Endothelial cell of umbilical vein (primary cell): ENCODE measurements at regions not wholly inside any gene's neighbourhood (a gene's known extent, or its start where the extent isn't known, plus 50 kb on each side); places are given as distances from the start of the nearest gene placed in this dataset.

ENCODE experiments used
- BruUV-seq: library from RNA; stranded (reverse); fragments of 400-500 nt; replicated peaks from 2 replicates; lab custom pipeline; 2021; lab: Mats Ljungman, UMichigan
- CTCF ChIA-PET: fragments of 300-600, 350-600 bp; sonication (Branson Sonifier 250); formaldehyde crosslinking; loops from one replicate; lab custom pipeline; 2021; ENCODE audit warnings: antibody characterized with exemption, inconsistent platforms; lab: Charles Lee
- POLR2A ChIA-PET: fragments of 300-600, 350-600 bp; sonication (Branson Sonifier 250); formaldehyde crosslinking; loops from one replicate; lab custom pipeline; 2021; ENCODE audit warnings: antibody characterized with exemption, inconsistent platforms; lab: Charles Lee
- DNase-seq: peaks from one replicate; pipeline ENCODE4 v3.0.0-alpha.2; 2011; ENCODE audit warnings: low read depth, low spot score
- FAIRE-seq: peaks from 2 replicates; lab custom pipeline; 2011; peaks lifted over from hg19 to GRCh38; lab: Jason Lieb, UNC
- H2AFZ ChIP-seq: 2 replicates; pipeline ENCODE4 v1.6.0; 2012; ENCODE audit warnings: low read depth, low read length, control low read depth, inconsistent platforms
- H3K27ac ChIP-seq: 2 replicates; pipeline ENCODE4 v1.5.1; 2011; ENCODE audit warnings: low read depth, mild to moderate bottlenecking, control low read depth, low read length, moderate library complexity; ENCODE audit not compliant: insufficient read depth
- H3K27me3 ChIP-seq, 2 experiments: 2 replicates each; pipeline versions ENCODE4 v1.6.0 to v1.6.1; 2011; ENCODE audit warnings: low read length in 2 of 2, mixed read lengths in 1 of 2; ENCODE audit not compliant: control insufficient read depth in 2 of 2, insufficient read depth in 2 of 2
- H3K36me3 ChIP-seq, 2 experiments: 2 replicates in 1 of 2; 3 replicates in 1 of 2; pipeline ENCODE4 v1.5.1; 2011; ENCODE audit warnings: low read length in 2 of 2, mild to moderate bottlenecking in 1 of 2, moderate library complexity in 1 of 2; ENCODE audit not compliant: control insufficient read depth in 2 of 2, insufficient read depth in 2 of 2; ENCODE audit errors: extremely low read depth in 1 of 2
- H3K4me1 ChIP-seq: 3 replicates; pipeline ENCODE4 v1.5.1; 2011; ENCODE audit warnings: mild to moderate bottlenecking, low read length; ENCODE audit not compliant: control insufficient read depth, insufficient read depth; ENCODE audit errors: extremely low read depth
- H3K4me2 ChIP-seq: 2 replicates; pipeline ENCODE4 v1.6.1; 2011; ENCODE audit warnings: low read length, control low read depth, mixed read lengths; ENCODE audit not compliant: insufficient read depth
- H3K4me3 ChIP-seq, 3 experiments: fragments of 200-600 bp in 1 of 3; sonication (generic), shearing (Covaris generic) in 1 of 3; replicated peaks in 1 of 3; 2 replicates each; pipeline ENCODE4 v1.5.1; 2011 to 2016; ENCODE audit warnings: control low read depth in 3 of 3, low read length in 3 of 3, mild to moderate bottlenecking in 2 of 3, inconsistent platforms in 1 of 3, low read depth in 1 of 3, moderate library complexity in 1 of 3; ENCODE audit not compliant: insufficient read depth in 1 of 3
- H3K79me2 ChIP-seq: 2 replicates; pipeline ENCODE4 v1.6.0; 2012; ENCODE audit warnings: low read length, inconsistent platforms; ENCODE audit not compliant: control insufficient read depth, insufficient read depth
- H3K9ac ChIP-seq: replicated peaks from 2 replicates; pipeline ENCODE3; 2011; ENCODE audit warnings: low read length, control low read depth; ENCODE audit not compliant: insufficient read depth; ENCODE audit errors: extremely low read depth
- H3K9me1 ChIP-seq: replicated peaks from 3 replicates; pipeline ENCODE4 v1.6.0; 2011; ENCODE audit warnings: mild to moderate bottlenecking, low read length; ENCODE audit not compliant: control insufficient read depth, insufficient read depth; ENCODE audit errors: extremely low read depth
- H3K9me3 ChIP-seq: replicated peaks from 2 replicates; pipeline ENCODE4 v1.5.1; 2012; ENCODE audit warnings: low read length, inconsistent platforms; ENCODE audit not compliant: control insufficient read depth, insufficient read depth
- H4K20me1 ChIP-seq: replicated peaks from 2 replicates; pipeline ENCODE3; 2011; ENCODE audit warnings: mild to moderate bottlenecking, low read length; ENCODE audit not compliant: control insufficient read depth, insufficient read depth; ENCODE audit errors: extremely low read depth
- FOS ChIP-seq: IDR thresholded peaks from 2 replicates; pipeline ENCODE4 v1.6.1; 2011; ENCODE audit warnings: mild to moderate bottlenecking, low read length, moderate library complexity, borderline replicate concordance; ENCODE audit not compliant: insufficient read depth
- GATA2 ChIP-seq: IDR thresholded peaks from 2 replicates; pipeline ENCODE4 v1.7.0; 2011; ENCODE audit warnings: low read depth, mild to moderate bottlenecking, moderate library complexity, mixed read lengths, low read length; ENCODE audit not compliant: insufficient read length, insufficient read depth
- JUN ChIP-seq: IDR thresholded peaks from 2 replicates; pipeline ENCODE4 v1.6.1; 2011; ENCODE audit warnings: borderline replicate concordance, low read depth; ENCODE audit not compliant: insufficient read length, insufficient read depth
- POLR2A ChIP-seq: IDR thresholded peaks from 2 replicates; pipeline ENCODE4 v1.6.1; 2012; ENCODE audit warnings: low read depth, mild to moderate bottlenecking, control low read depth, low read length
- POLR2AphosphoS5 ChIP-seq: IDR thresholded peaks from 2 replicates; pipeline ENCODE4 v1.6.1; 2012; ENCODE audit warnings: low read depth, mild to moderate bottlenecking, control low read depth, low read length, moderate library complexity; ENCODE audit not compliant: insufficient read depth
- dilution Hi-C: fragments of 300-500 bp; cut with MboI; formaldehyde crosslinking; loops from one replicate; pipeline ENCODE4 v1.15.0; 2019; ENCODE audit warnings: low sequenced_read_pairs; ENCODE audit not compliant: extremely low pct_ligation_motif_present
- intact Hi-C: fragments of 100-400 bp; cut with micrococcal nuclease; formaldehyde crosslinking; loops from one replicate; pipeline ENCODE4 v1.10.0; 2022
- TF ChIP-seq, protein P1 (sequence below): IDR thresholded peaks from 2 replicates; pipeline ENCODE4 v1.6.1; 2011; ENCODE audit not compliant: insufficient read depth, insufficient read length
- TF ChIP-seq, protein P2 (sequence below), 2 donors: IDR thresholded peaks; 1 replicate in 1 of 2; 2 replicates in 1 of 2; pipeline ENCODE4 v1.5.1; 2011; ENCODE audit warnings: low read length in 2 of 2, mild to moderate bottlenecking in 2 of 2, moderate library complexity in 2 of 2, control low read depth in 1 of 2, inconsistent platforms in 1 of 2, low read depth in 1 of 2; ENCODE audit not compliant: insufficient read depth in 1 of 2; ENCODE audit errors: extremely low read depth in 1 of 2

DNA sequence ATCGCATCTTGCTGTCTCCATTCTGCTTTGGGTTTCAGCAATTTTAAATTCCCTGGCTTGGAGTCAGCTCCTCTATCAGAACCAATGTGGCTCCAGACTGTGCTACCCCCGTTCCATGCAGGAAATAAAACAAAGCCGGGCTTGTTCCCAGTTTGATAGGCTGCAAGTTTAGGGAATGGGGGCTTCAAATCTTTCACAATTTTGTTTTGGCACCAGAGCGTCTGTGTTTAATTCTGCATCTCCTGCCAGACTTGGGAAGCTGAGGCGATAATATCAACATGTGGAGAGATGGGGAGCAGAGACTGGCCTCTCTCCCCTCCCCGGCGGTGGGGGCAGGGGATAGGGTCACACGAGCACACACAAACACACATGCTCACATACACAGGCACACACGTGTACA, 305.9 kb downstream of the FGFR2 start:
- Histone ChIP-seq H2AFZ (no peak overlapping the region), H3K27ac (no peak overlapping the region), H3K4me2 (no peak overlapping the region), H3K27me3 (no peaks in the 10 kb centered on the region), H4K20me1 (no peaks in the 10 kb centered on the region), H3K9ac (no peak overlapping the region), H3K4me3 (no peak overlapping the region), H3K79me2 (no peaks in the 10 kb centered on the region), H3K36me3 (no peaks in the 10 kb centered on the region), H3K9me1 (no peaks in the 10 kb centered on the region), H3K9me3 (no peaks in the 10 kb centered on the region), H3K4me1 (no peaks in the 10 kb centered on the region)
- dilution Hi-C loops, result no loop called here
- intact Hi-C loops, result no loop called here
- ChIA-PET CTCF (no interaction called here), POLR2A (no interaction called here)
- FAIRE-seq (no peak), DNase-seq (no peak)
- no TSS peak for BruUV-seq
- TF ChIP-seq POLR2A (no peak), FOS (no peak)

DNA sequence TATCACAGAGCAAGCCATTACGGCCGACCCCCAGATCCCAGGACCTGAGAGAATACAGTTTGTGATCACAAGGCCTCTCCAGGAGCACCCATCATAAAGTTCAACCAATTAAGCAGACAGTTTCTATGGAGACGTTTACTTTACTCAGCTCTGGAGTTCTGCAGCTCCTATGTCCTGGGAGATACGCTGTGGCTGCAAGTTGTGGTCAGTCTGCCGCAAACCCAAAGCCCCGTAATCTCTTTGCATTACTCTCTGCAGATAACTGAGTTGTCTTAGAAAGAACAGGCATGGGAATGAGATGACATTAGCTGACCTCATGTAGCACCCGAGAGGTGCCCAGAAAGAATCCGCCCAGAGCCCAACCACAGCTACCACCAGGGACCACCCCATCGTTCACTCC, 305.1 kb downstream of the FGFR2 start:
- FAIRE-seq (no peak), DNase-seq (no peak)
- H4K20me1 ChIP-seq, result no peaks in the 10 kb centered on the region
- intact Hi-C loops (no loop called here), dilution Hi-C loops (no loop called here)
- H3K9me3 ChIP-seq, result no peaks in the 10 kb centered on the region
- H3K36me3 ChIP-seq, result no peaks in the 10 kb centered on the region
- no peaks in the 10 kb centered on the region for H3K4me1 ChIP-seq
- TF ChIP-seq, protein P1, sequence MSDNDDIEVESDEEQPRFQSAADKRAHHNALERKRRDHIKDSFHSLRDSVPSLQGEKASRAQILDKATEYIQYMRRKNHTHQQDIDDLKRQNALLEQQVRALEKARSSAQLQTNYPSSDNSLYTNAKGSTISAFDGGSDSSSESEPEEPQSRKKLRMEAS, result no peak
- TF ChIP-seq GATA2 (no peak), POLR2AphosphoS5 (no peak), JUN (no peak), FOS (no peak)
- TF ChIP-seq, protein P2, sequence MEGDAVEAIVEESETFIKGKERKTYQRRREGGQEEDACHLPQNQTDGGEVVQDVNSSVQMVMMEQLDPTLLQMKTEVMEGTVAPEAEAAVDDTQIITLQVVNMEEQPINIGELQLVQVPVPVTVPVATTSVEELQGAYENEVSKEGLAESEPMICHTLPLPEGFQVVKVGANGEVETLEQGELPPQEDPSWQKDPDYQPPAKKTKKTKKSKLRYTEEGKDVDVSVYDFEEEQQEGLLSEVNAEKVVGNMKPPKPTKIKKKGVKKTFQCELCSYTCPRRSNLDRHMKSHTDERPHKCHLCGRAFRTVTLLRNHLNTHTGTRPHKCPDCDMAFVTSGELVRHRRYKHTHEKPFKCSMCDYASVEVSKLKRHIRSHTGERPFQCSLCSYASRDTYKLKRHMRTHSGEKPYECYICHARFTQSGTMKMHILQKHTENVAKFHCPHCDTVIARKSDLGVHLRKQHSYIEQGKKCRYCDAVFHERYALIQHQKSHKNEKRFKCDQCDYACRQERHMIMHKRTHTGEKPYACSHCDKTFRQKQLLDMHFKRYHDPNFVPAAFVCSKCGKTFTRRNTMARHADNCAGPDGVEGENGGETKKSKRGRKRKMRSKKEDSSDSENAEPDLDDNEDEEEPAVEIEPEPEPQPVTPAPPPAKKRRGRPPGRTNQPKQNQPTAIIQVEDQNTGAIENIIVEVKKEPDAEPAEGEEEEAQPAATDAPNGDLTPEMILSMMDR (IDR thresholded peaks at IDR 0.05; ENCODE audit: extremely low read depth in 1 of 2, insufficient read depth in 1 of 2, low read depth in 1 of 2, low read length in 2 of 2), result no peak
- H2AFZ ChIP-seq, result no peak overlapping the region
- ChIA-PET CTCF (no interaction called here), POLR2A (no interaction called here)
- no peaks in the 10 kb centered on the region for H3K27me3 ChIP-seq
- H3K27ac ChIP-seq, result no peak overlapping the region
- H3K79me2 ChIP-seq, result no peaks in the 10 kb centered on the region
- no peak overlapping the region for H3K9ac ChIP-seq
- BruUV-seq, result no TSS peak
- H3K4me3 ChIP-seq, result no peak overlapping the region
- no peak overlapping the region for H3K4me2 ChIP-seq
- H3K9me1 ChIP-seq, result no peaks in the 10 kb centered on the region
